C4-2B (cell line): ENCODE measurements at regions not wholly inside any gene's neighbourhood (a gene's known extent, or its start where the extent isn't known, plus 50 kb on each side); places are given as distances from the start of the nearest gene placed in this dataset.

Experiments used
- H3K27ac ChIP-seq: fragments of 450-650 bp; 2 replicates; pipeline ENCODE4 v1.5.1; 2017
- ZFX ChIP-seq: fragments of 450-650 bp; IDR thresholded peaks from 2 replicates; pipeline ENCODE4 v1.6.1; 2017
- TF ChIP-seq, protein P1 (sequence below): fragments of 450-650 bp; conservative IDR thresholded peaks from 2 replicates; pipeline ENCODE4 v1.5.1; 2017; ENCODE audit warnings: mild to moderate bottlenecking

DNA sequence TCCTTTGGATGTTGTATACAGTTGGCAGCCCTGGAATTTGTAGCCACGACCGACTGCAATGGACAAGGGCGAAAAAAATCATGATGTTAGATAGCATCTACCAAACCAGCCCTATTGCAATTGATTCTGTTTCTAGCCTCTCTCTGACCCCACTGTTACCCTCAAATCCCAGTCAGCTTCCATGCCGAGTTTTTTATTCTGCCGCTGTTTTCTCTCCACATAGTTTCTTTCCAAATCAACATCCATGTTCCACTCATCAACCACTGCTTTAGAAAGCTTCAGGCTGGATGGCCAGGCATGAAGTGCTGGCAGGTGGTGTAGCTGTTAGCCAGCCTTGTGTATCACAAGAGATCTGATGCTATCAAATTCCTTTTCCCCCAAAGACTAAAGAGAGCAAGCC, 272.8 kb downstream of the FIGN start:
- no peak overlapping the region for H3K27ac ChIP-seq
- no peak for TF ChIP-seq ZFX
- TF ChIP-seq, protein P1, sequence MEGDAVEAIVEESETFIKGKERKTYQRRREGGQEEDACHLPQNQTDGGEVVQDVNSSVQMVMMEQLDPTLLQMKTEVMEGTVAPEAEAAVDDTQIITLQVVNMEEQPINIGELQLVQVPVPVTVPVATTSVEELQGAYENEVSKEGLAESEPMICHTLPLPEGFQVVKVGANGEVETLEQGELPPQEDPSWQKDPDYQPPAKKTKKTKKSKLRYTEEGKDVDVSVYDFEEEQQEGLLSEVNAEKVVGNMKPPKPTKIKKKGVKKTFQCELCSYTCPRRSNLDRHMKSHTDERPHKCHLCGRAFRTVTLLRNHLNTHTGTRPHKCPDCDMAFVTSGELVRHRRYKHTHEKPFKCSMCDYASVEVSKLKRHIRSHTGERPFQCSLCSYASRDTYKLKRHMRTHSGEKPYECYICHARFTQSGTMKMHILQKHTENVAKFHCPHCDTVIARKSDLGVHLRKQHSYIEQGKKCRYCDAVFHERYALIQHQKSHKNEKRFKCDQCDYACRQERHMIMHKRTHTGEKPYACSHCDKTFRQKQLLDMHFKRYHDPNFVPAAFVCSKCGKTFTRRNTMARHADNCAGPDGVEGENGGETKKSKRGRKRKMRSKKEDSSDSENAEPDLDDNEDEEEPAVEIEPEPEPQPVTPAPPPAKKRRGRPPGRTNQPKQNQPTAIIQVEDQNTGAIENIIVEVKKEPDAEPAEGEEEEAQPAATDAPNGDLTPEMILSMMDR, result no peak

DNA sequence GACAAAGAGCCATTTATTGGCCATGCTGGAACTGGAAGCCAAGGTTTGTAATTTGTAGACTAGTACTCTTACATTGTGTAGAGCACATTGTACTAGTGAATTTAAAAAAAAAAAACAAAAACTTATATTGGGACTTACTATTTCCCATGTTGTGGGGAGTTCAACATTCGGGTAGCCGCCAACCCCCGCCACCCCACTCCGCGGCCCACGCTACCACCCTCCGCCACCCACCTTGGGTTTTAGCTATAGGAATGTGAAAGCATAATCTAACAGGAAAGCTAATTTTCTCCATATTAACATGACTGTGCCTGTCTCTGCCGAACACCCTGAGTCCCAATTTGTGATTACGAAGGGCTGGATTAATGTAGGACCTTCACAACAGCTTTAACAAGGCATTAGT, 275.8 kb downstream of the FIGN start:
- no peak for TF ChIP-seq ZFX
- TF ChIP-seq, protein P1, result no peak
- no peak overlapping the region for H3K27ac ChIP-seq

DNA sequence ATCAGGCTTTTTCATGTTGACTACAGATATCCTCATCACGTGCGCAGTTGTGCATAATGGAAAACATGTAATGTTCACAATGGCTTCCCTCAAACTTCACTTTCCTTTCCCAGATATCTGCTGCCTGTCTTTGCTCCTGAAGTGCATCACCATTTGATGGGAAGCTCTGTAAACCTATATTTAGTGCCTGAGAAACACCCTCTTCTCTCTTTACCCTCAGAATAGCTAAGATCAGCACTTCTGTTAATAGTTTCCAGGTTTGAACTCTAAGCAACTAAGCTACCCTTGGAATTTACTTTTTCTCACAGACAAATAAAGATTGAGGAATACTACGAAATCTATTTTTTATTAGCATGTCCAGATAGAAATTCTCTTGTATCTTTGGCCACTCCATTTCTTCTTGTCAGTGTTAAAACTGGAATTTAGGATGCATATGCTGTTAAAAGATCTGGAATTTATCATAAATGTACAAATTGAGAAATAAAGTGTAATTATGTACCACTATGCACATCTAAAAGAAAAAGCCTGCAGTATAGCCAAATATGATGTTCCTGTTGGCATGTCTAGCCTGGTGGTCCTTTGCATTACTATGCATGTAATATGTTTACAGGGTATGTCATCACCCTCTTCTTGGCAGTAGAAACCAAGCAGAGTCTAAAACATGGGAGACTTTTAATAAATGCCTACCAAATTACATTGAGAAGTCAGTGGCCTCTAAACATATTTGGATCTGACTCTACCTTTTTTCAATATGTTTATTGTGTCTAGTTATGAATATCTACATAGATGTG, 278.7 kb downstream of the FIGN start:
- no peak for TF ChIP-seq ZFX
- TF ChIP-seq, protein P1, result no peak
- H3K27ac ChIP-seq, result no peak overlapping the region

DNA sequence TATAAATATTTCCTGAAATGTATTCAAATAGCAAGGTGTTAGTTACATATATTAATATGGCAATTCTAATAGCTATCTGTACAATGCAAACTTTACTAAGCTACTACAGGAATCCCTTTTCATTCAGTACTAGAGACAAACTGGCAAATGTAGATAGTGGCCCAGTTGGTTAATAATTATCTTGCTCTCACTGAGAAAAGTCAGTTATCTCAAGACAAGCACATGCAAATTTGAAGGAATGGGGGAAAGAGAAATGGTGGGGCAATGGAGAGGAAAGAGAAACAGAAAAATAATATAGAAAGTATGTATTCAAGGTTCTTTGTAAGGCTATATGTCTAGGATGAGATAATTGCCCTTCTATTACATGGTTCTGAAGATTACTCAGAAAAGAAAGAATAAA, 280.0 kb downstream of the FIGN start:
- TF ChIP-seq, protein P1, result no peak
- TF ChIP-seq ZFX, result no peak
- H3K27ac ChIP-seq, result no peak overlapping the region

DNA sequence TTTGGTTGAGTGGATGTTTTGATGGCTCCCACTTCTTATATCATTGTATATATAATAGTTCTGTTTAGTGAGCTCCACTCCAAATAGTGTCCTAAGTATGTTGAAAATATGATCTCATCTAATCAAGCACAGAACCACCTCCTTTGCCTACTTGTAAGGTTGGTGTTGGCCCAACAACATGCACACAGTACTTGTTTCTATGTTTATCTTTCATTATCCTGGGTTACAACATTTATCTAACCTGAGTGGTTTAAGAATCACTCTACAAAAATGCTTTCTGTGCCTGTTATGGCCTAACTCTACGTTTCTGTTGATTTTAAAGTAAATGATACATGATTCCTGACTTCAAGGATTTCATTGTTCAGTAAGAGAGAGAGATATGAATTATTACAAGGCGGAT, 281.9 kb downstream of the FIGN start:
- no peak for TF ChIP-seq ZFX
- TF ChIP-seq, protein P1, result no peak

DNA sequence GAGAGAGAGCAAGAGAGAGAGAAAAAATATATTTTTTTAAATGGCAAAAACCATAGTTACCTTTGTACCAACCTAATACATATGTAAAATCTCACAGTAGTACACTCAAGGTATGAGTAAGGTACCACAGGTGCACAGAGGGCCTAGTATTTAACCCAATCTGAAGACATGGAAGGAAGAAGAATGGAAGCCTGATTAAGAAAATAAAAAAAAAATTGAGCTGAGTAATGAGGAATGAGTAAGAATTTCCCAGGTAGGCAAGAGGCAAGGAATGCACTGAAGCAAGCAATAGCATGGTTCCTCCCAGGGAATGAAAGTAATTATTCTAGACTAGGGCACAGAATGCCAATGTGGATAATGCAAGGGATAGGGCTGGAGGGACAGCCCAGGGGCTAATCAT, 294.2 kb downstream of the FIGN start:
- no peak overlapping the region for H3K27ac ChIP-seq
- TF ChIP-seq ZFX, result no peak
- TF ChIP-seq, protein P1, result no peak

More for the DNA sequence above, 281.9 kb downstream of the FIGN start:
- no peak overlapping the region for H3K27ac ChIP-seq

DNA sequence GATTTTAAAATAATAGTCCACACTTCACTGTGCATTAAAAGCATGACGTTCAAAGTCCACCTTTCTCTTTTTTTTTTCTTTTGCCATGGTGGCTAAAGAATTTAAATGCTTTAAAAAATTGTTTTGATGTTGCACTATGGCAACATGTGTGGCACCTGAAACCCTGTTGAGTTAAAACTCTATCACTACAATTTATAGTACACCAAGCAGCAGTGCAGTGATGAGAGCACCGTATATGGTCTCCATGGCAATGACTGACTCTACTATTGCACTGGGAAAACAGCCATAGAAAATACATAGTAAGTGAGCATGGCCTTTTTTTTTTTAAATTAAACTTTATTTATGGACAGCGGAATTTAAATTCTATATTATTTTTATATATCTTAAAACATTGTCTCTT, 298.8 kb downstream of the FIGN start:
- TF ChIP-seq, protein P1, result no peak
- TF ChIP-seq ZFX, result no peak
- no peak overlapping the region for H3K27ac ChIP-seq
